ENCODE measurements at regions not wholly inside any gene's neighbourhood (a gene's known extent, or its start where the extent isn't known, plus 50 kb on each side); places are given as distances from the start of the nearest gene placed in this dataset.

GRCh38 chr2:238635647-238636051 lies 208.9 kb downstream of the ASB1 start:
- DNase-seq (ENCODE audit: low read depth), result no peak

DNA sequence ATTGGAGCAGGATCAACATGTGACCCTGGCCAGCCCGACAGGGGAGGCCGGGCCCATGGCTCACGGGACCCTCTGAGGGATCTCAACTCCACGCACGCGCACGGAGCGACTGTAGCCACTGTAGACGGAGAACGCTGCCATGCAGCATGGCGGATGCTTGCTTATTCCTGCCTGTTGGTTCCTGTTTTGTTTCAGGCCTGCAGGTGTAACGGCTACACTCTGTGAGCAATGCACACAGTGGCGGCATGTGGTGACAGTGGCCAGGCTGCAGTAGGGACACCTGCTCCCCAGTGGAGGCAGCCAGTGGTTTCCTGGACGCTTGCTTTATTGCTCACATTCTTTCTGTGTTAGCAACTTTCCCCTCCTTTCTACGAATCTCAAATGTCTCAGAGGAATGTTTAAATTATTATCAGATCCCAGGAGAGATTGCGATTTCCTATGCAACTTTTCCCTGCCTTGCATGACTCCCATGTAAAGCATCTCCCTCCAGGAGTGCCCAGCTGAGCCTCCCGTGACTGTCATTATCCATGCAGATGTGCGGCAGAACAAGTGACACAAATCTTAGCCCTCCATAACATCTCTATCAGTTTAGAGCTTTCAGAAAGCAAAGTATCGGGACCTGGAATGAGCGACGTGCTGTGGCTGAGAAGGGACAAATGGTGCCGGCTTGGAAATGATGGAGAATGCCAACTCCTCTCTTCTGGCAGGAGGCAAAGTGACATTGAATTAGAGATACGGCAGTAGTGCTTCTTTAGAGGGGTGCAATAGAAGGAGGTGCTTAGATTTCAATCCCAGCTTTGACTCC lies 209.7 kb downstream of the ASB1 start:
- no peak for DNase-seq (ENCODE audit: low read depth)

DNA sequence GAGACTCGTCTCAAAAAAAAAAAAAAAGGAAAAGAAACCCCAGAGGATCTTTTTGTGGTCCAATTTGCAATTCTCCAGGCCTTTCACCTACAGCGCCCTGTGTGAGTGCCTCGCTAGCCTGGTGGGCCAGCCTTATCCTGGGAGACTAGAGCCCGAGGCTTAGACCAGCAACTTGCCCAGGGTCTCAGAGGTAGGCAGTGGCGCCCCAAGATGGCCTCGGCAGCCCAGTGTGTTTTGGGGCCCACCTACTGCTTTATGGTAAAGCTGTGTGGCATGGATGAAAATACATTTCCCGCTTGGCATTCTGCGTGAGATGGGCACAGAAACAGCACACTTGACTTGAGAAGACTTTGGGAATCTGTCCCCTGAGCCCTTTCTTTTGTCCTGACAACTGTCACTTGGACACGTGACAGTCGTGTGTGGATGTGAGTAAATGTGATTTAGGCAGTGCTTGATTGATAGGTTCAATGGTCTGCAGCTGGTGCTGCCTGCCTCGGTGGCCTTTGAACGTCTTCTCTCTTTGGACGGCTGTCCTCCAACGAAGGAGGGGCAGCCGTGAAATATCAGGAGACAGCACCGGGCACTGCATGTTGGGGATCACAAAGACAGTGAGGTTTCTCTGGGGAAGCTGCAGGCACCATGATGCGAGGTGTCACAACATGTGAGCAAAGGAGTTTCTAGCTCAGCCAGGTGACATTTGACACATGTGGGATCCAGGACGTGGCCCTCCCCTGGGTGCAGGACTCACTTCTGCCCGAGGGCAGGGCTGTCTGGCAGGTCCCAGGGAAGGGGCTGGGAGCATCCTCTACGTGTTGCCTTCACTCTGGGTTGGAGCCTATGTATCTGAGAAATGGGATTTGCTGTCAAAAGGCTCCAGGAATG lies 209.5 kb upstream of the TWIST2 start:
- DNase-seq (ENCODE audit: low read depth), result no peak

DNA sequence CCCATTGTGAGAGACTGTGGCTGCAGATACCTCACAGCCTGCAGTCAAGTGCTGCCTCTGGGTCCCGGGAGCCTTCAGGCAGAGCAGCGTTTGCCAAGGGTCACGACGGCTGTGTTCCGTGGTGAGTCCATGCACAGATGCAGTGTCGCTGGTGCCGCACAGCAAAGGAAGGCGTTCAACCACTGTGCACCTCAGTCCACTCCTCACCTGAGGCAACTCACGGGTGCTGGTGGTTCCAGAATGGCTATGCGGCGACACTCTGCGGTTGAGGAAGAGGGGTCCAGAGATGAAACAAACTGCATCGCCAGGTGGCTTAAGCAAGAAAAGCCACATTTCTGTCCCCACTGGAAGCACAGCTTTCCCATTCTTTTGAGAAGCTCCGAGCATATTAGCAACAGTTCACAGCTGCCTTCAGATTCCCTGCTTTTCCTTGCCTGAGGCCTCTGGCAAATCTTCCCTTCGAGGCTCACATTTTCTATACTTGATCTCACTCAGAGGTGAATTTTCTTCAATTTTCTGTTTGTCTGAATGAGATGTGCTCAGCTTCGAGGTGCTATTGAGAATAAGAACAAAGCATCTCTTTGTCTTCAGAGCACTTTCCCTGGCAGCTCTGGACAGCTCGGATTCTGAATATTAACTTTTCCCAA lies 208.8 kb upstream of the TWIST2 start:
- DNase-seq (ENCODE audit: low read depth), result no peak

DNA sequence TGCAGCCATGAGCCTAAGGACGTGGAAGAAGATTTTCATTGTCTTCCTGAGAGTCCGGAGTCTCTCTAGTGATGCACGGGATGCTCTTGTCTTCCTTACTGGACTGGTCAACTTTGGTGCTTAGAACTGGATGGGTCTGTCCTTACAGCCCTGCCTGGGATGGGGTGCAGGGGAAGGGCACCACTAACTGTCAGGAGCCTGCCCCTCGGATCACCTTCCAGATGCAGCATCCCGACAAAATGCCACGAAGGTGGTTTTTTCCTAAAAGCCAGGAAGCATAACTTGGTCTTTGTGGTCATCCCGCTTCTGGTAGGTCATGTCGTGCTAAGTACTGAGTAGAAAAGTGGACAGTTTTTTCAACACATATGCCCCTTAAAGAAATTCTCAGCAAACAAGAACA lies 207.4 kb upstream of the TWIST2 start:
- DNase-seq (ENCODE audit: low read depth), result no peak

GRCh38 chr2:238642973-238643372 lies 204.9 kb upstream of the TWIST2 start:
- DNase-seq (ENCODE audit: low read depth), result no peak

- no peak for DNase-seq (ENCODE audit: low read depth)
These were observed 204.4 kb upstream of the TWIST2 start for GRCh38 chr2:238643400-238643907.

DNA sequence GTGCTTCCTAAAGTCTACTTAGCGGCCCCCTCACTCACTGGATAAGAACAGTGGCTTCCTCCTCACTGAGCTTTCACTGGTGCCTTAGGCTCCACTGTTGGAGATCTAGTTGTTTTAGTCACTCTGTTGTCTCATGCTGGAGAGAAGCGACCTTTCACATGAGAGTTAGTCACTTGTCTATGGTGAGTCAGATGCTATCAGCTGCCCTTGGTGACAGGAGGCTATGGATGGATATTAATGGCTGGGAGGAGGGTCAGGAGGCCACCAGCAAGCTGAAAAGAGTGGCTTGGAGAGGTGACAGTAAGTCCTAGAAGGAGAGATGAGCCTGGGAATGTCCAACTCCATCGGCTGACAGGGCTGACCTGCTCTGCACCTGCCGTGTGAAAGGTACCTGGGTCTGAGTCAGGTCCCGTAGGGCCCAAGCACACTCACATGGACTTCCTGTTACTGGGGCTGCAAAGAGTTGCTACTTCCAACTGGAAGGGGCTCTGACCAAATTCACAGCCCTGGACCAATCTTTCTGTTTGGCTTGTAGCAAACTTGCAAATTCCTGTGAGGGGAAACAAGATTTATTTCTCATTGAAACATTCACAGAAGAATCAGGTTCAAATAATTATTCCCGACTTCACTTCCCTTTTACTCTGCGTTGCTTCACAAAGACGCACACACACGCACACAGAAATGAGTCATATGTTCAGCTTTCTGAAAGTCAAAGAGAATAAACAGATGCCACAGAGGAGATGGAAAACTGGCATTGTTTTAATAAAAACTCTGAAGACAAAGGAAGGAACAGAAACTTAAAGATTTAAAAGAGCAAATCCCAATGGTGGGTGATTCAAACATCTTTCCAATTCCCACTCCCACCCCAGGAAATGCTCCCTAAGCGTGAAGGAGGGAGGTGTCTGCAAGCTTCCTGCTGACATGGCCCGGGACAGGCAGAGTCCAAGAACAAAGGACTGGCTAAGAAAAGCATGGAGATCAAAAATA lies 203.5 kb upstream of the TWIST2 start:
- DNase-seq (ENCODE audit: low read depth), result no peak

GRCh38 chr2:238645095-238645494 lies 202.8 kb upstream of the TWIST2 start:
- no peak for DNase-seq (ENCODE audit: low read depth)

DNA sequence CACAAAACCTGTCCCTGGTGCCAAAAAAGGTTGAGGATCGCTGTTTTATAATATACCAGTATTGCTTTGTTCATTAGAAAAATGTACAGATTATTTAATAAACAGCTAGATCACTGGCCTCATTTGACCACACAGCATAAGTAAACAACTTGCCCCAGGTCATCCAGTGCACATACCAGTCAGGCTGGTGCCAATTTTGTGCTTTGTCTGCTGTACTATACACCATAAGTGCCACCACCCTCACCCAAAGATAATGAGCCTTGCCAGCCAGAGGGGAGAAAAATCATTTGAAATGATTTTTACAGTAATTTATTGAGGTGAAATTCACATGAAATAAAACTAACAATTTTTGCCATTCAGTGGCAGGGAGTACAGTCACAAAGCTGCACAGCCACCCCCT lies 202.2 kb upstream of the TWIST2 start:
- no peak for DNase-seq (ENCODE audit: low read depth)

DNA sequence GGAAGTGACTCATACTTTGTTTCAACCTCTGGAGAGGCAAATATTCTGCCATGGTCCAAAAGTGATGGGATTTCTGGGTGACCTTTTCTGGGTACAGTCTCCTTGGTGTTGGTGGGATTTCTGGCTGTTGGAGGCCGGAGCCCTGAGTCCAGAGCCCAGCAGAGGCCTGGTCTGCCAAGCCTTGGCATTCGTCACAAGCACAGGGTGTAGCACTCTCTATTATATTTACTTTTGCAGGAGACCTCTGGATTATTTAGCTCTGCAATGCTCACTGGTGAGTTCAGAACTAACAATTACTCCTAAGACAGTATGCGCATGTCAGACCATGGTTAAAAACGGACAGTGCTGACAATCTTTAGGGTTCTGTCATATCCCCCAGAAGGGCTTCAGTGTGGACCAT lies 201.6 kb upstream of the TWIST2 start:
- DNase-seq (ENCODE audit: low read depth), result no peak

DNA sequence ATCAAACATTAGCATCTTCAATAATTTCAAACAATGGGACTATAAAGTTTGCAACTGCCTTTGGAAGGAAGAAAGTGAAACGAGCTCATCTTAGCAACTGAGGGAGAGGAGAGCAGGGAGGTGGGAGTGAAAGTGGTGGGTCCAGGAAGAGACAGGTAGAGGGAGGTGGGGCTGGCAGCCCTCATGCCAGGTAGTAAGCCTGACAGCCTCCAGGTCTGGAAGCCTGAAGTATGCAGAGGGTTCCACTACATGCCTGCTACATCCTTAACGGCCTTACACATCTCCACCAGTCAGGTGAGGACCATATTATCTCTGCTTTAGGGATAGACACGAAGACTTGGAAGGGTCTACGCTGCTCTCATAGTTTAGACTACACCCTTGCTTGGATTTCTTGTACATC lies 201.1 kb upstream of the TWIST2 start:
- DNase-seq (ENCODE audit: low read depth), result no peak

DNA sequence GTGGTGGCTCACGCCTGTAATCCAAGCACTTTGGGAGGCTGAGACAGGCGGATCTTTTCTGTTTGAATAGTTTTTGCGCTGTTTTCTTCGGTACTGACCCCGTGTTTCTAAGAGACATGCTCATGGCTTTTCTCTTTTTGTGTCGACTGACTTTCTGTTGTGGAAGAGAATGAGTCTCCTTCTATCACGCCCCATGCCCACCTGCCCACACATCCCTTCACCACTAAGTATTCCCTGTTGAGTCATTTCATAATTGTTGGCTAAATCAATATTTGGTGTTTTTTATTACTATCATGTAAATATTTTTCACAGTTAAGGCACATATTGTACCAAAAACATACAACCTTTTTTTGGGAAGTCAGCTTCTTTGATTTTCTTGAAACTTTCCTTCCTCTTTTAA lies 198.8 kb upstream of the TWIST2 start:
- no peak for DNase-seq (ENCODE audit: low read depth)

DNA sequence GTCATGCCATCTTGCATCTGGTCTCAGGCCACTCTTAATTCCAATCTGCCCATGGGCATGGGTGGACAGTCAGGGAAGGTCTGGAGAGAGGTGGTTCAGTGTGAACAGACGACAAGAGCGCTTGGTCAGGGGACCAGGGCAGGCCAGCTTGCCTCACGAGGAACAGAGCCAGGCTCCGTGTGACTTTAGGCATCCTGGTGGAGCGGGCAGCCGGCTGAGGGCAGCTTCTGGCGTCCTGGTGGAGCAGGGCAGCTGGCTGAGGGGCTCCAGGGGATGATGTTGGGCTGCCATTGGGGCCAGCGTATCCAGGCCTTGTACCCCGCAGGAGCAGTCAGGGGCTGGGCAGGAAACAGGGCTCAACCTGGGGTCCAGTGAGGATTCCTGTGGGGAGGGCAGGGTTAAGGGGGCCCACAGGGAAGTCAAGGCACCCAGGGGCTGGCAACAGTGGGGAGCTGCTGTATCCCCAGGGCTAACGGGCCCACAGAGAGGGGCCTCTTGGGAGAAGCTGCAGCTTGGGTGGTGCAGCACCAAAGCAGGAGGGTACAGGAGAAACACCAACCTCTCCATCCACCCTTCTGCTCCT lies 197.9 kb upstream of the TWIST2 start:
- DNase-seq (ENCODE audit: low read depth), result no peak

GRCh38 chr2:238650536-238650935 lies 197.3 kb upstream of the TWIST2 start:
- DNase-seq (ENCODE audit: low read depth), result no peak

GRCh38 chr2:238651306-238652052 lies 196.4 kb upstream of the TWIST2 start:
- DNase-seq (ENCODE audit: low read depth), result no peak

DNA sequence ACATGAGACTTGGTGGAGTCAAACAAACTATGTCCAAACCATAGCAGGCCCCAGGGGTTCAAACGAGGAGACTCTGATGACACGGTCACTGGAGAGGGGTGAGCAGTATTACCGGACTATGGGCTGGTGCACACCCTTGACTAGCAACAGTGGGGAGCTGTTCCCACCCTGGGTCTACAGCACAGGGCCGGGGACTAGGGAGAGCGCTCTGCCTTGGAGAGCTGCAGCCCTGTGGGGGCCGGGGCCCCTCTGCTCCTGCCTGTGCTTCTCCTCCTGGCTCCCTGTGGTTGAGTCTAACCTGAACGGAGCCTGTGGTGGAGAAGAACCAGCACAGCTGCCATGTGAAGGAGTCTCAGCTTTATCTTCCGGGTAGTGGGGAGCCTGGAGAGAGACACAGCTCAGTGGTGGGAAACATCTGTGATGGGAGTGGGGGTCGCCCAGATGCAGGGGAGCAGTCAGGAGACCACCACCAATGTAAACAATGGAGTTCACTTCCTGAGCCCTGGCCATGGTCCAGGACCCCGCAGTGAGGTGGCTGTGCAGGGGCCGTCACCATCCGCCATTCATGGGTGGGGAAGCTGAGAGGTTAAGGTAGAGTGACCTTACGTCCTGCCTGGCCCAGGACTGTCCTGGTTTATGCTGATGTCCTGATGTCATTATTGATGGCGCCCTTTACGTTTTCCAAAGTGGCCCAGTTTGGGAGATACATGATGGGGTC lies 195.7 kb upstream of the TWIST2 start:
- DNase-seq (ENCODE audit: low read depth), result no peak

GRCh38 chr2:238652771-238653157 lies 195.1 kb upstream of the TWIST2 start:
- no peak for DNase-seq (ENCODE audit: low read depth)

DNA sequence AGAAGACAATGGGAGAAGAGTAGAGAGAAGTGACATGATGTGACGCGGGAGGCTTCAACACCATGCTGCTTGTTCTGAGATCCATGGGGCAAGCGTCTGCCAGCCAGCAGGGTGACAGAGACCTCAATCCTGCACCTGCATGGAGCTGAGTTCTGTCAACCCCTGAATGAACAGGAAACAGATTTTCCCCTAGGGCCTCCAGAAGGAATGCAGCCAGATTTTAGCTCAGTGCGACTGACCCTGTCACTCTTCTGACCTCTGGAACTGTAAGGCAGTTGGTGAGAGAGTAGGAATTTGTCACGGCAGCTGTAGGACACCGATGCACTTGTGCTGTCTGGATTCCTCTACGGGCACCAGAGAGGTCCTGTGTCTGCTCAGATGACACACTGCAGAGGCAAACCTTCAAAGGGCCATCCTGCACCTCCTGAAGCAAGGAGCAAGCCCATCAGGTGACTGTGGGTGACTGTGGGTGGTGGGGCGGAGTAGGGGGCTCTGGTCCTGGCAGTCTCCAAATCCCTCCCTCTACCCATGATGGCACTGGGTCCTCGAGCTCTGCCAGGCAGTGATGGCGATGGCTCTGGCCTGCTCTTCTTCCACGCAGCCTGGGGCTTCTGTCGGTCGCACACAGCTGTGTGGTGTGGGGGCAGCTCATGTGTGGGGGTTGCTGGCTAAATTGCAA lies 194.3 kb upstream of the TWIST2 start:
- no peak for DNase-seq (ENCODE audit: low read depth)

Measured in activated T-helper 9 cell treated with anti-CD3 and anti-CD28 coated beads, Interleukin-2, amount 50 U/mL, for 16 hours (primary cell).